Kidney epithelial cell (primary cell): ENCODE measurements at regions not wholly inside any gene's neighbourhood (a gene's known extent, or its start where the extent isn't known, plus 50 kb on each side); places are given as distances from the start of the nearest gene placed in this dataset.

Experiments used
- DNase-seq: peaks from one replicate; pipeline ENCODE4 v3.0.0-alpha.2; 2010; ENCODE audit warnings: low read depth
- H3K27me3 ChIP-seq: 2 replicates; pipeline ENCODE4 v1.6.0; 2011; ENCODE audit warnings: low read length; ENCODE audit not compliant: control insufficient read depth, insufficient read depth
- H3K36me3 ChIP-seq: 2 replicates; pipeline ENCODE4 v1.5.1; 2011; ENCODE audit warnings: low read length; ENCODE audit not compliant: control insufficient read depth, insufficient read depth
- H3K4me3 ChIP-seq: 2 replicates; pipeline ENCODE4 v1.5.1; 2011; ENCODE audit warnings: low read depth, mild to moderate bottlenecking, control low read depth, low read length
- CTCF ChIP-seq: IDR thresholded peaks from 2 replicates; pipeline ENCODE4 v1.5.1; 2011; ENCODE audit warnings: mild to moderate bottlenecking, moderate library complexity, low read length, control low read depth, inconsistent platforms; ENCODE audit not compliant: insufficient read depth, poor library complexity, severe bottlenecking

- Histone ChIP-seq H3K36me3 (no peaks in the 10 kb centered on the region), H3K27me3 (no peaks in the 10 kb centered on the region), H3K4me3 (no peak overlapping the region)
- DNase-seq: no peak
- no peak for TF ChIP-seq CTCF
Observed at GRCh38 chr7:96928965-96929364, 76.4 kb upstream of the DLX6 start.

- H3K27me3 ChIP-seq: no peaks in the 10 kb centered on the region
- no peak for DNase-seq
- TF ChIP-seq CTCF: no peak
- no peak overlapping the region for H3K4me3 ChIP-seq
- H3K36me3 ChIP-seq: no peaks in the 10 kb centered on the region
Observed at GRCh38 chr7:96931891-96932290, 73.5 kb upstream of the DLX6 start.

GRCh38 chr7:96933067-96933645 is 72.2 kb upstream of the DLX6 start:
- no peak for TF ChIP-seq CTCF
- Histone ChIP-seq H3K36me3 (no peaks in the 10 kb centered on the region), H3K27me3 (no peaks in the 10 kb centered on the region), H3K4me3 (no peak overlapping the region)
- DNase-seq: no peak

GRCh38 chr7:96936621-96937020 is 68.7 kb upstream of the DLX6 start:
- H3K4me3 ChIP-seq: no peak overlapping the region
- H3K36me3 ChIP-seq: no peaks in the 10 kb centered on the region
- TF ChIP-seq CTCF: no peak
- no peaks in the 10 kb centered on the region for H3K27me3 ChIP-seq
- DNase-seq: no peak

- no peaks in the 10 kb centered on the region for H3K36me3 ChIP-seq
- no peak overlapping the region for H3K4me3 ChIP-seq
- no peak for TF ChIP-seq CTCF
- no peaks in the 10 kb centered on the region for H3K27me3 ChIP-seq
- DNase-seq: no peak
Observed at GRCh38 chr7:96942112-96942511, 63.2 kb upstream of the DLX6 start.

- TF ChIP-seq CTCF: no peak
- DNase-seq: no peak
- H3K27me3 ChIP-seq: no peaks in the 10 kb centered on the region
- H3K4me3 ChIP-seq: no peak overlapping the region
- no peaks in the 10 kb centered on the region for H3K36me3 ChIP-seq
Observed at GRCh38 chr7:96949766-96950165, 55.6 kb upstream of the DLX6 start.
